Endothelial cell (in vitro differentiated cells): ENCODE measurements at regions not wholly inside any gene's neighbourhood (a gene's known extent, or its start where the extent isn't known, plus 50 kb on each side); places are given as distances from the start of the nearest gene placed in this dataset.

Experiments used
- DNase-seq: peaks from one replicate; pipeline ENCODE4 v3.0.0; 2021; ENCODE audit warnings: low spot score
- H3K27ac Mint-ChIP-seq: one replicate; pipeline ENCODE4 v1.8.0; 2021; ENCODE audit warnings: mixed read lengths, inconsistent platforms; ENCODE audit not compliant: unreplicated experiment
- H3K27me3 Mint-ChIP-seq: one replicate; pipeline ENCODE4 v1.8.0; 2021; ENCODE audit warnings: mild to moderate bottlenecking, moderate library complexity, mixed read lengths, inconsistent platforms; ENCODE audit not compliant: unreplicated experiment
- H3K36me3 Mint-ChIP-seq: one replicate; pipeline ENCODE4 v1.8.0; 2021; ENCODE audit warnings: mild to moderate bottlenecking, low read depth, mixed read lengths, inconsistent platforms; ENCODE audit not compliant: unreplicated experiment
- H3K4me1 Mint-ChIP-seq: one replicate; pipeline ENCODE4 v1.8.0; 2021; ENCODE audit warnings: mild to moderate bottlenecking, mixed read lengths, inconsistent platforms; ENCODE audit not compliant: unreplicated experiment
- H3K4me3 Mint-ChIP-seq: one replicate; pipeline ENCODE4 v1.8.0; 2021; ENCODE audit warnings: mild to moderate bottlenecking, mixed read lengths, inconsistent platforms; ENCODE audit not compliant: unreplicated experiment
- H3K9me3 Mint-ChIP-seq: one replicate; pipeline ENCODE4 v1.8.0; 2021; ENCODE audit warnings: mixed read lengths, inconsistent platforms; ENCODE audit not compliant: unreplicated experiment
- CTCF ChIP-seq: fragments of 200-600 bp; sonication (generic); IDR thresholded peaks from one replicate; pipeline ENCODE4 v1.5.0; 2021; ENCODE audit warnings: antibody characterized with exemption; ENCODE audit not compliant: unreplicated experiment

DNA sequence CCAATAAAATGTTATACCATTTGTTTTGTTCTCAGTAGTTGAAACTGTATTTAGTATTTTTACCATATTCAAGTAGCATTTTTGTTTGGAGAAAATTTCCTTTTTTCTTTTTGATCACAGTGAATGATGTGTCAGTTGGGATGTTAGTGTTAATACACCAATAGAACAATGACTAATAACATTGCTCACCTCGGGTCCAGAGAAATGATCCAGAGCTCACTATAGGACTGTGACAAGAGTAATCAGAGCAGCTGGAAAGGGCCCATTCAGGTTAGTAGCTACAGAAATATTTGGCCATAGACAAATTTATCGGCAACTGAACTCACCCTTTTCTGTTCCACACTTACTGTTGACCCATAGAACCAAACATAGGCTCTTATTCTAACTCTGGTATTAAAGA, 989.2 kb downstream of the TLE4 start:
- DNase-seq = no peak

DNA sequence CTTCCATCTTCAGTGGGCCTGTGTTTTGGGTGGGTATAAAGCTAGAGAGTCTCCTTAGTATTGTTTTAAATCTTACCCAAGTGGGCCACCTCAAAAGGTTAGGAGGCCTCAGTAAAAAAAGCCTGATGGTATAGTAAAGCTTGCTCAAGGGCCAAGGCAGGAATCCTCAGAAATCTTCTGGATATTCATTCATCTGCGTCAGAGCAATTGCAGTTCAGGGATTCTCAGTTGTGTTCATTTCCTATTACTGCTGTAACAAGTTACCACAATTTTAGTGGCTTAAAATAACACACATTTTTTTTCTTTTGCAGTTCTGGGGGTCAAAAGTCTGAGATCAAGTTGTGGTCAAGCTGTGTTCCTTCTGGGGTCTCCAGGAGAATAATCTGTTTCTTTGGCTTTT, 985.5 kb downstream of the TLE4 start:
- Mint-ChIP-seq H3K4me3 (no peak overlapping the region), H3K4me1 (no peaks in the 10 kb centered on the region), H3K9me3 (no peaks in the 10 kb centered on the region), H3K36me3 (no peaks in the 10 kb centered on the region), H3K27ac (no peak overlapping the region), H3K27me3 (peaks cover 2% of the 10 kb centered on the region)
- no peak for TF ChIP-seq CTCF
- no peak for DNase-seq

More for the DNA sequence above, 989.2 kb downstream of the TLE4 start:
- Mint-ChIP-seq H3K4me3 (no peak overlapping the region), H3K36me3 (no peaks in the 10 kb centered on the region), H3K9me3 (no peaks in the 10 kb centered on the region), H3K27me3 (no peaks in the 10 kb centered on the region), H3K27ac (no peak overlapping the region), H3K4me1 (no peaks in the 10 kb centered on the region)
- TF ChIP-seq CTCF = no peak

DNA sequence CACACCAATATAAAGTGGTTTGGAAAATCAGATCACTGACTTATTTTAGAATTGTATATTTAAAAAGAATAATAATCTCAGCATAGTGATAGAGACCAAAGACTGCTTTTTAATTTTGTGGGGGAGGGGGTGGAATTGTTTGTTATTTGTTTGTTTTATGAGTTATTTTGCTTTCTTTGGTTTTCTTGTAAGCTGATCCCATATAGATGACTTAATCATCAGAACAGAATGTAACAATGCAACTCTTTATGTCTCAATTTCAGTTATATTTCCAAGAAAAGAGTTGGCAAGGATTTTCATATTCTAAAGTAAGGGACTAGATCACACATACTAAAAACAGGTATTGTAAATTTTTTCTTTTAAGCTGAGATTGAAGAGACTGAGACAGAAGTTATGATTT, 984.9 kb downstream of the TLE4 start:
- no peak for TF ChIP-seq CTCF
- no peaks in the 10 kb centered on the region for H3K4me1 Mint-ChIP-seq
- H3K9me3 Mint-ChIP-seq = no peaks in the 10 kb centered on the region
- no peak overlapping the region for H3K4me3 Mint-ChIP-seq
- DNase-seq = no peak
- H3K27ac Mint-ChIP-seq = no peak overlapping the region
- no peaks in the 10 kb centered on the region for H3K36me3 Mint-ChIP-seq
- H3K27me3 Mint-ChIP-seq = peaks cover 2% of the 10 kb centered on the region

DNA sequence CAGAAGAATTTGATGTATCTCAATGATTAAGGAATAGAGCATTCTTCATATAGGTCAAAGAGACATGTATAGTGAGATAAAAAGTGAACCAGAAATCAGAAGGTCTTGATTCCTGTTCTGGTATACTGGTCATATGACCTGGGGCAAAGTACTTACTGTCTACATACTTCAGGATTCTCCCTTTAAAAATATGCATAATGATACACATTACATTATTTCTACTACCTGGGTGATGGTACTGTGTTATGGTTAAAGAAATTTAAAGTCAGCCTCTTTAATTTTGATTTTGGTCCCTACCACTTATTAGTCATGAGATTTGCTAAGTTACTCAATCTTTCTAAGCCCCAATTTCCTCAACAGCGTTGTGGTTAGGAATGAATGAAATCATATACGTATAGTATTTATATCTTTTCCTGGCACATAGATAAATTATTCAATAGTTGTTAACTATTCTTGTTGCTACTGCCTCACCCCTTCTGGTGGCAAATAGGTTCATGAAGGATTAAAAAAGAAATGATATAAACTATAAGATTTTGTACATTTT, 984.1 kb downstream of the TLE4 start:
- H3K4me3 Mint-ChIP-seq = no peak overlapping the region
- no peaks in the 10 kb centered on the region for H3K9me3 Mint-ChIP-seq
- no peaks in the 10 kb centered on the region for H3K36me3 Mint-ChIP-seq
- no peak for DNase-seq
- peaks cover 2% of the 10 kb centered on the region for H3K27me3 Mint-ChIP-seq
- TF ChIP-seq CTCF = no peak
- H3K4me1 Mint-ChIP-seq = no peaks in the 10 kb centered on the region
- no peak overlapping the region for H3K27ac Mint-ChIP-seq

DNA sequence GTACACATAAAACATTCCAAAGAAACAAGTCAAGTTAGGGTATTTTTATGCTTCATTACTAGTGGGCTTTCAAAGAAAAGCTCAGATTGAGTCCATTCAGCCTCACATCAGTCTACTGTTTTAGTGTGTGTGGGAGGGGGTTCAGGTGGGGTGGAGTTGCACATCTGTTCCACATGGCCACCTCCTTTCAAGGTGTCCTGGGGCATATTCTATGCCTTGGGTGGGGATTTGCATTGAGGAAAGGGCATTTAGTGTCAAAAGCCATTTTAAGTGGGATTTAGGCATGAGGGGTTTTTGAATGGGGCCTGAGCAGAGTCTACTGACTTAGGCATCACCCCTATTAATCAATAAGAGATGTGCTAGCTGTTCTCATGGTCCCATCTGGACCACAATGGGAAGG, 983.1 kb downstream of the TLE4 start:
- no peak for TF ChIP-seq CTCF
- no peaks in the 10 kb centered on the region for H3K9me3 Mint-ChIP-seq
- H3K4me1 Mint-ChIP-seq = no peaks in the 10 kb centered on the region
- no peaks in the 10 kb centered on the region for H3K36me3 Mint-ChIP-seq
- no peak overlapping the region for H3K4me3 Mint-ChIP-seq
- DNase-seq = no peak
- peaks cover 2% of the 10 kb centered on the region for H3K27me3 Mint-ChIP-seq
- no peak overlapping the region for H3K27ac Mint-ChIP-seq
